IPS-20b (cell line): ENCODE measurements at regions not wholly inside any gene's neighbourhood (a gene's known extent, or its start where the extent isn't known, plus 50 kb on each side); places are given as distances from the start of the nearest gene placed in this dataset.

Experiments used
- H3K27ac ChIP-seq: one replicate; pipeline ENCODE4 v1.5.1; 2013; ENCODE audit warnings: low read length
- H3K27me3 ChIP-seq: 2 replicates; pipeline ENCODE4 v1.6.1; 2013; ENCODE audit warnings: mild to moderate bottlenecking, low read length, inconsistent platforms; ENCODE audit not compliant: insufficient read depth
- H3K36me3 ChIP-seq: 2 replicates; pipeline ENCODE4 v1.6.1; 2013; ENCODE audit warnings: low read depth, mild to moderate bottlenecking, inconsistent platforms, low read length, moderate library complexity; ENCODE audit not compliant: insufficient read depth
- H3K4me1 ChIP-seq: 2 replicates; pipeline ENCODE4 v1.6.1; 2013; ENCODE audit warnings: mild to moderate bottlenecking, control low read depth, inconsistent platforms, low read length, moderate library complexity; ENCODE audit not compliant: insufficient read depth
- H3K4me3 ChIP-seq: 2 replicates; pipeline ENCODE4 v1.5.1; 2013; ENCODE audit warnings: mild to moderate bottlenecking, low read length, inconsistent platforms
- H3K9ac ChIP-seq: 2 replicates; pipeline ENCODE4 v1.6.1; 2013; ENCODE audit warnings: low read depth, mild to moderate bottlenecking, inconsistent platforms, low read length, moderate library complexity
- H3K9me3 ChIP-seq: 2 replicates; pipeline ENCODE4 v1.6.1; 2013; ENCODE audit warnings: mild to moderate bottlenecking, low read depth, low read length, inconsistent platforms; ENCODE audit not compliant: insufficient read depth

DNA sequence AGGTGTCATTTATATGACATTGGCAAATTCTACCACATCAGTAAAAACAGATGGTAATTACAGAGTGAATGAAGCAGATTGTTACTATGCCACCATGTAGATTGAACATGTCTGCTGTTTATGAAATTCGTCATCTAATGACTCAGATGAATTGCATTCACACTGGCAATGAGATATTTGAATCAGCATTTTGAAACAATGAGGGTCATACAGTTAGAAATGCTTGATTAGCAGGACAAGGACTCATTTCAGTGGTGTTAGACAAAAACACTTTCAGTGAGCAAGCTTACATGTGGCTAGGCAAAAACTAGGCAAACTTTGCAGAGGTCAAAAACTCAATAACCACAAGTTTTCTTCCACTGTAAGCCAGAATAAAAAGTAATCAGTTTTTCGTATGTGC is 1165.0 kb downstream of the SLITRK1 start:
- H3K36me3 ChIP-seq = no peaks in the 10 kb centered on the region
- H3K27ac ChIP-seq = no peak overlapping the region

GRCh38 chr13:82713687-82714405 is 1168.4 kb downstream of the SLITRK1 start:
- Histone ChIP-seq H3K36me3 (no peaks in the 10 kb centered on the region), H3K27me3 (no peaks in the 10 kb centered on the region), H3K9ac (no peak overlapping the region), H3K27ac (no peak overlapping the region), H3K4me1 (no peaks in the 10 kb centered on the region), H3K4me3 (no peak overlapping the region), H3K9me3 (no peaks in the 10 kb centered on the region)

More for the DNA sequence above, 1165.0 kb downstream of the SLITRK1 start:
- Histone ChIP-seq H3K27me3 (no peaks in the 10 kb centered on the region), H3K9me3 (no peaks in the 10 kb centered on the region), H3K9ac (no peak overlapping the region), H3K4me3 (no peak overlapping the region), H3K4me1 (no peaks in the 10 kb centered on the region)

DNA sequence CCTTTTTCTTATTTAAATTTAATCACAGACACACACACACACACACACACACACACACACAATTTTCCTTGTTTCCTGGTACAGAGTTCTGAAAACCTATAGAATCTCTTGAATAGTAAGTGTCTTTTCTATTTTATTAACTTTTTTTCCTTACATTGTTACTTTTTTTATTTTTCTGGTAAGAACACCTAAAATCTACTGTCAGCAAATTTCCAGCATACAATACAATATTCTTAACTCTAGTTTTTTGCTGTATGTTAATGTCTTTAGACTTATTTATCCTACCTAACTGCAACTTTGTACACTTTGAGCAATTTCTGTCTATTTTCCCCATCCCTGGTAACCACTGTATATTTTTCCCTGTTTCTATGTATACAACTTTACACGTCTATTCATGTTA is 1179.8 kb downstream of the SLITRK1 start:
- Histone ChIP-seq H3K27ac (no peak overlapping the region), H3K4me3 (no peak overlapping the region), H3K9me3 (no peaks in the 10 kb centered on the region), H3K4me1 (no peaks in the 10 kb centered on the region), H3K27me3 (no peaks in the 10 kb centered on the region), H3K36me3 (no peaks in the 10 kb centered on the region), H3K9ac (no peak overlapping the region)

GRCh38 chr13:82701020-82701419 is 1181.3 kb downstream of the SLITRK1 start:
- Histone ChIP-seq H3K4me3 (no peak overlapping the region), H3K27ac (no peak overlapping the region), H3K4me1 (no peaks in the 10 kb centered on the region)

DNA sequence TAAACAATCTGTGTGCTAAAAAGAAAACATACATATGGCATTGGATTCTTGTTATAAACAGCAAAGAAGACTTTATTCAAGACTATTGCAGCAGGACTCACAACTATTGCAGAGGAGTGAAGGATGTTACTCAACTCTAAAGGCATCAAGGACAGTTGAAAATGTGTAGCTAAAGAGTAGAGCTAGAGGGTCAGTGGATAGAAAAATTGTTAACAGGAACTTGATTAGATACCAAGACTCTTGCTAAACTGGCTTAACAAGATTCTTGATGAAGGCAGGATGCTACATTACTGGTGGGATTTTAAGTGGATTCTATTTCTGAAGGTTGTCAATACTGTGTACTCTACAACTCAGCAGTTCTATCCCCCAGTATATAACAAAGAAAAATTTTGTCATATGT is 1183.3 kb downstream of the SLITRK1 start:
- Histone ChIP-seq H3K4me3 (no peak overlapping the region), H3K4me1 (no peaks in the 10 kb centered on the region)

More at GRCh38 chr13:82701020-82701419, 1181.3 kb downstream of the SLITRK1 start:
- Histone ChIP-seq H3K27me3 (no peaks in the 10 kb centered on the region), H3K9me3 (no peaks in the 10 kb centered on the region), H3K9ac (no peak overlapping the region), H3K36me3 (no peaks in the 10 kb centered on the region)

DNA sequence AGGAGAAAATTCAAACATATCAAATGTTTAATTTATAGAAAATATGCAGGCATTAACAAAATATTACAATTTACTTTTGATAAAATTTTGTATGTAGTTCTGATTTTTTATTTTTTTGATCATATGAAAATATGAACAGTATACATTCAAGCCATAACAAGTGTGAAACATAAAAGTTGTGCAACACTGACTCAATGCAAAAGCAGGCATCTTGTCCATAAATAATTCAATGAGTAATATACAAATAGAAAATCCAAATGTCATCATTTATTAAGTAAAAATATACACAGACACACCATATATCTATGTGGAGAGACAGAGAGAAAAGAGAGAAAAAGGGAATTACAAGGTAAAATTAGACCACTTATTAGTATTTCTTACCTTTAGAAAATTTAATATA is 1183.9 kb downstream of the SLITRK1 start:
- Histone ChIP-seq H3K27ac (no peak overlapping the region), H3K4me3 (no peak overlapping the region), H3K4me1 (no peaks in the 10 kb centered on the region), H3K9ac (no peak overlapping the region), H3K36me3 (no peaks in the 10 kb centered on the region), H3K27me3 (no peaks in the 10 kb centered on the region), H3K9me3 (no peaks in the 10 kb centered on the region)

More for the DNA sequence above, 1183.3 kb downstream of the SLITRK1 start:
- Histone ChIP-seq H3K27ac (no peak overlapping the region), H3K9me3 (no peaks in the 10 kb centered on the region), H3K9ac (no peak overlapping the region), H3K27me3 (no peaks in the 10 kb centered on the region), H3K36me3 (no peaks in the 10 kb centered on the region)

- Histone ChIP-seq H3K36me3 (no peaks in the 10 kb centered on the region), H3K4me3 (no peak overlapping the region), H3K27me3 (no peaks in the 10 kb centered on the region), H3K27ac (no peak overlapping the region), H3K4me1 (no peaks in the 10 kb centered on the region), H3K9ac (no peak overlapping the region), H3K9me3 (no peaks in the 10 kb centered on the region)
These were observed 1188.7 kb downstream of the SLITRK1 start for GRCh38 chr13:82693607-82694006.

DNA sequence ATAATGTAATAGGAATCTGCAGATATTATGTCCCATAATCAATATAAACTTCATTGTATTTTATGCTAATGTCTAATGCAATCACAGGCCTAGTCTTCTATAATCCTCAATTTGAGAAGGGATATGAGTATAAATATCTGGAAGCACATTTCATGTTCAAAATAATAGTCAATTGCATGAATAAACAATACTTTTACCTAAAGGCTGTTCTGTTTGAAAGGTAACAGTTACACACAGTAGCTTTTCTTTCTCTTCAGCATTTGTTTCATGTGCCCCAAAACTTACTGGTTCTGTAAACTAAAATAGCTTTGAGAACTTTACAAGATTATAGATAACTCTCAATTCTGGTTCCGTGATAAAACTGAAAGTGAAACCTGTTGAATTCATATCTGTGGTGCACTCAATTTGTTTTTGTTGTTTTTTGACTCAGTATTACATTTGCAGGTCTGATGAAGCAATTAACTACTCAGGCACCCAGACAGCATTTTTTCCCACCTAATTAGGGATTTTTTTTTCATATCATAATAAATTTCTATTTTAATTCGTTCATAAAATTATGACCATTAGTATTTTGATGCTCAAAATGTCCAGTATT is 1193.8 kb downstream of the SLITRK1 start:
- H3K36me3 ChIP-seq = no peaks in the 10 kb centered on the region
- H3K9me3 ChIP-seq = no peaks in the 10 kb centered on the region
- H3K27me3 ChIP-seq = no peaks in the 10 kb centered on the region
- H3K9ac ChIP-seq = no peak overlapping the region
- no peaks in the 10 kb centered on the region for H3K4me1 ChIP-seq
- no peak overlapping the region for H3K27ac ChIP-seq
- H3K4me3 ChIP-seq = no peak overlapping the region

DNA sequence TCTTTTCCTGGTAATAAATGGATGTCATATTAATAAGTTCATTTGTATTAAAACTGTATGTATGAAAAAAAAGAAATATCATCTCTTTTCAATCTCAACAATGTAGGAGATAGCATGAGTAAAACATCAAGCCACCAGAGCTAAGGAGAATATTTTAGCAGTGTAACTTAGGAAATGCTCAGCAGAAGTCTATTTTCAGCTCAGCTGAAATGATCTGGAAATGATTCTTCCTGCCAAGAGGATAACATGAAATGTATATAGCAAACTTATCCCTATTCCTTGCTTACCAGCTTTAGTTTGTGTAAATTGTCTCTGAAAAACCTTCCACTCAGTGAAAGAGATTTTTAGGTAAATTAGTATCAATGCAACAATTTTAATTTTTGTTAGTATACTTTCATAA is 1194.4 kb downstream of the SLITRK1 start:
- Histone ChIP-seq H3K27ac (no peak overlapping the region), H3K4me3 (no peak overlapping the region), H3K9ac (no peak overlapping the region), H3K4me1 (no peaks in the 10 kb centered on the region), H3K9me3 (no peaks in the 10 kb centered on the region), H3K27me3 (no peaks in the 10 kb centered on the region), H3K36me3 (no peaks in the 10 kb centered on the region)

DNA sequence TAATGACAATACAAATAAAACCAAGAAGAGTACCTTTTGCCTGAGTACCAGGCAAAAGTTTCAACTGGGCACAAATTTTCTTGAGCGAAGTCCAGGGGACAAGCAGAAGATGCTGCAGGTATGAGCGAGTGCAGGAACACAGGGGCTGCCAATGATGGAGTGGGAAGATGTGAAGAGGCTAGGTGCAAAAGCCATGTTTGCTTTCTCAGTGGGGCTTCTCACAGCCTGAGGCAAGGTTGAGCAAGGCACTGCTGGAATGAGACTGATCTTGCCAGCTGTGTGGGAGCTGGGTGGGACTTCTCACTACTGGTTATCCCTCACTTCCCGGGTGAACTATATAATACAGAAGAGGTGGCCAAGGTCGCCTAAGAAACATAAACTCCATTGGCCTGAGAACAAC is 1200.7 kb downstream of the SLITRK1 start:
- H3K36me3 ChIP-seq = no peaks in the 10 kb centered on the region
- no peaks in the 10 kb centered on the region for H3K27me3 ChIP-seq
- H3K9me3 ChIP-seq = peaks cover 13% of the 10 kb centered on the region
- peak overlapping the region; percentile 14; the same call in 1 of the 2 replicates for H3K4me3 ChIP-seq
- peaks cover 10% of the 10 kb centered on the region; the same call in 1 of the 2 replicates for H3K4me1 ChIP-seq
- H3K9ac ChIP-seq = no peak overlapping the region
- H3K27ac ChIP-seq = no peak overlapping the region

DNA sequence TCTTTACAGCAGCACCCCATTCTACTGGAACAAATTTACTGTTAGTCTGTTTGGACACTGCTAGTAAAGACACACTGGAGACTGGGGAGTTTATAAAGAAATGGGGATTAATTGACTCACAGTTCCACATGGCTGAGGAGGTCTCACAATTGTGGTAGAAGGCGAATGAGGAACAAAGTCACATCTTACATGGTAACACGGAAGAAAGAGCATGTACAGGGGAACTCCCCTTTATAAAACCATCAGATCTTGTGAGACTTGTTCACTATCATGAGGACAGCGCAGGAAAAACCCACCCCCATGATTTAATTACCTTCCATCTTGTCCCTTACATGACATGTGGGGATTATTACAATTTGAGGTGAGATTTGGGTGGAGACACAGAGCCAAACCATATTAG is 1204.2 kb downstream of the SLITRK1 start:
- no peak overlapping the region for H3K9ac ChIP-seq
- peaks cover 25% of the 10 kb centered on the region; the same call in 1 of the 2 replicates for H3K4me1 ChIP-seq
- no peaks in the 10 kb centered on the region for H3K36me3 ChIP-seq
- H3K27me3 ChIP-seq = no peaks in the 10 kb centered on the region
- no peak overlapping the region for H3K4me3 ChIP-seq
- H3K27ac ChIP-seq = no peak overlapping the region
- H3K9me3 ChIP-seq = peaks cover 13% of the 10 kb centered on the region

DNA sequence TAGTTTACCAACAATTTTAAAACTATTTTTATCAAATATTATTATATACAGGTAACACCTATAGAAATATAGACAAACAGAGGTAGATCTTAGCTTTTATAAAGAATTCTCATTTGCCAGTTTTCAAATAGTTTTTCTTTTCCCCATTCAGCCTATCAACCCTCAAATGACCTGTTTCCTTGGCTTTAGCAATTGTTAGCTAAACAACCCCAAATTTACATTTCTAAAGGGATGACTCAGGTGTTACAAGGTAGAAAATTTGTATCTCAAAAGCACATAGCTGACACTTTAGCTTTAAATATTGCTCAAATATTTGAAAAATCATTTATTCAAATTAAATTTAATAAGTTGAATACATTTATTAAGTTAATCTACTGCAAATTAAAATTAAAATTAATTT is 1207.2 kb downstream of the SLITRK1 start:
- H3K9me3 ChIP-seq = peaks cover 13% of the 10 kb centered on the region
- no peak overlapping the region for H3K4me3 ChIP-seq
- no peak overlapping the region for H3K9ac ChIP-seq
- no peaks in the 10 kb centered on the region for H3K27me3 ChIP-seq
- H3K27ac ChIP-seq = no peak overlapping the region
- no peaks in the 10 kb centered on the region for H3K36me3 ChIP-seq
- peaks cover 14% of the 10 kb centered on the region; the same call in 1 of the 2 replicates for H3K4me1 ChIP-seq
